ENCODE measurements at regions not wholly inside any gene's neighbourhood (a gene's known extent, or its start where the extent isn't known, plus 50 kb on each side); places are given as distances from the start of the nearest gene placed in this dataset.

- no peak for DNase-seq (ENCODE audit: low spot score)
- no peak overlapping the region for H2AFZ ChIP-seq (replicated peaks)
- H3K36me3 ChIP-seq, result no peaks in the 10 kb centered on the region
- H3K79me2 ChIP-seq (ENCODE audit: low read depth), result no peaks in the 10 kb centered on the region
- H3F3A ChIP-seq (ENCODE audit: low read depth), result no peaks in the 10 kb centered on the region
- no peak overlapping the region for H3K9ac ChIP-seq
- peaks cover 5% of the 10 kb centered on the region for H3K4me1 Mint-ChIP-seq
- H3K9me3 Mint-ChIP-seq, result no peaks in the 10 kb centered on the region
- no peaks in the 10 kb centered on the region for H3K9me3 ChIP-seq (ENCODE audit: low read depth)
- no peak overlapping the region for H3K4me2 ChIP-seq
- no peaks in the 10 kb centered on the region for H3K4me1 ChIP-seq
- no peaks in the 10 kb centered on the region for H3K27me3 ChIP-seq
- H3K4me3 Mint-ChIP-seq, result no peak overlapping the region
- H3K27ac Mint-ChIP-seq, result no peak overlapping the region
- H4K20me1 ChIP-seq (ENCODE audit: low read depth), result no peaks in the 10 kb centered on the region
- H3K27me3 Mint-ChIP-seq (ENCODE audit: insufficient read depth, low read depth), result peaks cover 3% of the 10 kb centered on the region
- TF ChIP-seq EZH2 (IDR thresholded peaks at IDR 0.05) (no peak), EZH2phosphoT487 (IDR thresholded peaks at IDR 0.05) (no peak), CTCF (IDR thresholded peaks at IDR 0.05) (no peak)
- no peaks in the 10 kb centered on the region for H3K36me3 Mint-ChIP-seq
- no peak overlapping the region for H3K4me3 ChIP-seq
- no peak overlapping the region for H3K27ac ChIP-seq
Observed at GRCh38 chr20:12269579-12269978, 351.9 kb downstream of the BTBD3 start.

- no peak overlapping the region for H3K27ac Mint-ChIP-seq
- H3K79me2 ChIP-seq (ENCODE audit: low read depth), result no peaks in the 10 kb centered on the region
- no peaks in the 10 kb centered on the region for H3K9me3 Mint-ChIP-seq
- no peaks in the 10 kb centered on the region for H3K4me1 Mint-ChIP-seq
- H3K27me3 ChIP-seq, result no peaks in the 10 kb centered on the region
- H3K36me3 ChIP-seq, result no peaks in the 10 kb centered on the region
- H2AFZ ChIP-seq (replicated peaks), result no peak overlapping the region
- no peaks in the 10 kb centered on the region for H3K9me3 ChIP-seq (ENCODE audit: low read depth)
- H3K4me3 Mint-ChIP-seq, result no peak overlapping the region
- H3K4me2 ChIP-seq, result no peak overlapping the region
- H3K4me3 ChIP-seq, result no peak overlapping the region
- H3F3A ChIP-seq (ENCODE audit: low read depth), result no peaks in the 10 kb centered on the region
- no peaks in the 10 kb centered on the region for H3K4me1 ChIP-seq
- no peak for TF ChIP-seq EZH2 (IDR thresholded peaks at IDR 0.05)
- no peak for TF ChIP-seq CTCF (IDR thresholded peaks at IDR 0.05)
- no peak for TF ChIP-seq EZH2phosphoT487 (IDR thresholded peaks at IDR 0.05)
- no peak overlapping the region for H3K27ac ChIP-seq
- H3K36me3 Mint-ChIP-seq, result no peaks in the 10 kb centered on the region
- DNase-seq (ENCODE audit: low spot score), result no peak
- no peaks in the 10 kb centered on the region for H3K27me3 Mint-ChIP-seq (ENCODE audit: insufficient read depth, low read depth)
- H3K9ac ChIP-seq, result no peak overlapping the region
- H4K20me1 ChIP-seq (ENCODE audit: low read depth), result no peaks in the 10 kb centered on the region
Observed at GRCh38 chr20:12270863-12271262, 353.2 kb downstream of the BTBD3 start.

DNA sequence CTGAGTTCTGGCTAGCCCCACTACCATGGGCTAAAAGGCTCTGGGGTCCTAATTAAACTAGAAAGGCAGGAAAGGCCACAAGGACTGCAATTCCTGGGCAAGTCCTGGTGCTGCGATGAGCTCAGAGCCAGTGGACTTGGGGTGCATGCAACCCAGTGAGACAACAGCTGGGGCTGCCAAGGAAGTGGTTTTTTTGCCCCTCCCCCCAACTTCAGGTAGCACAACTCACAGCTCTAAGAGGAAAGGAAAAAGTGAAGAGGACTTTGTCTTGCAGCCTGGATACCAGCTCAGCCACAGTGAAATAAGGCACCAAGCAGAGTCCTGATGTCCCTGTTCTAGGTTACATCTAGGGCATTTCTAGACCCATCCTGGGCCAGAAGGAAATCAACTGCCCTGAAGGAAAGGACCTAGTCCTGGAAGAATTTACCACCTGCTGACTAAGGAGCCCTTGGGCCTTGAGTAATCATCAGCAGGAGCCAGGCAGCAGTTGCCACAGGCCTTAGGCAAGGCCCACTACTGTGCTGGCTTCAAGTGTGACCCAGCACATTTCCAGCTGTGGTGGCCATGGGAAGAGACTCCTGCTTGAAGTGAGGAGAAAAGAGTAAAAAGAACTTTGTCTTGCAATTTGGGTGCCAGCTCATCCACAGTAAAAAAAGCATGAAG lies 358.4 kb downstream of the BTBD3 start:
- H2AFZ ChIP-seq (replicated peaks), result no peak overlapping the region
- H4K20me1 ChIP-seq (ENCODE audit: low read depth), result no peaks in the 10 kb centered on the region
- H3K4me3 Mint-ChIP-seq, result no peak overlapping the region
- no peak overlapping the region for H3K27ac Mint-ChIP-seq
- DNase-seq (ENCODE audit: low spot score), result no peak
- H3K4me1 Mint-ChIP-seq, result no peaks in the 10 kb centered on the region
- H3K36me3 ChIP-seq, result no peaks in the 10 kb centered on the region
- no peak overlapping the region for H3K4me3 ChIP-seq
- H3K9ac ChIP-seq, result no peak overlapping the region
- H3K79me2 ChIP-seq (ENCODE audit: low read depth), result no peaks in the 10 kb centered on the region
- H3K4me2 ChIP-seq, result no peak overlapping the region
- H3K36me3 Mint-ChIP-seq, result no peaks in the 10 kb centered on the region
- no peaks in the 10 kb centered on the region for H3F3A ChIP-seq (ENCODE audit: low read depth)
- no peaks in the 10 kb centered on the region for H3K27me3 ChIP-seq
- no peaks in the 10 kb centered on the region for H3K4me1 ChIP-seq
- no peak overlapping the region for H3K27ac ChIP-seq
- H3K27me3 Mint-ChIP-seq (ENCODE audit: insufficient read depth, low read depth), result no peaks in the 10 kb centered on the region
- TF ChIP-seq EZH2 (IDR thresholded peaks at IDR 0.05), result no peak
- no peak for TF ChIP-seq EZH2phosphoT487 (IDR thresholded peaks at IDR 0.05)
- no peak for TF ChIP-seq CTCF (IDR thresholded peaks at IDR 0.05)
- H3K9me3 Mint-ChIP-seq, result no peaks in the 10 kb centered on the region
- no peaks in the 10 kb centered on the region for H3K9me3 ChIP-seq (ENCODE audit: low read depth)
